ENCODE measurements at regions not wholly inside any gene's neighbourhood (a gene's known extent, or its start where the extent isn't known, plus 50 kb on each side); places are given as distances from the start of the nearest gene placed in this dataset.

GRCh38 chr18:38963943-38964660 is 1398.5 kb upstream of the CELF4 start:
- no peak overlapping the region for H3K4me3 ChIP-seq (ENCODE audit: low read depth, low read length)
- no peaks in the 10 kb centered on the region for H3K36me3 ChIP-seq (ENCODE audit: control insufficient read depth, insufficient read depth, low read length)
- DNase-seq (ENCODE audit: low read depth): no peak
- H3K27me3 ChIP-seq (ENCODE audit: control insufficient read depth, insufficient read depth, low read length): no peaks in the 10 kb centered on the region
- TF ChIP-seq CTCF (IDR thresholded peaks at IDR 0.05; ENCODE audit: insufficient read depth, low read length, poor library complexity, severe bottlenecking): no peak

- TF ChIP-seq CTCF (IDR thresholded peaks at IDR 0.05; ENCODE audit: insufficient read depth, low read length, poor library complexity, severe bottlenecking): no peak
- Histone ChIP-seq H3K27me3 (ENCODE audit: control insufficient read depth, insufficient read depth, low read length) (no peaks in the 10 kb centered on the region), H3K36me3 (ENCODE audit: control insufficient read depth, insufficient read depth, low read length) (no peaks in the 10 kb centered on the region), H3K4me3 (ENCODE audit: low read depth, low read length) (no peak overlapping the region)
- DNase-seq (ENCODE audit: low read depth): no peak
These were observed 1396.3 kb upstream of the CELF4 start for GRCh38 chr18:38961880-38962279.

GRCh38 chr18:38957736-38958135 is 1392.1 kb upstream of the CELF4 start:
- no peak for TF ChIP-seq CTCF (IDR thresholded peaks at IDR 0.05; ENCODE audit: insufficient read depth, low read length, poor library complexity, severe bottlenecking)
- no peak for DNase-seq (ENCODE audit: low read depth)
- no peak overlapping the region for H3K4me3 ChIP-seq (ENCODE audit: low read depth, low read length)
- H3K36me3 ChIP-seq (ENCODE audit: control insufficient read depth, insufficient read depth, low read length): no peaks in the 10 kb centered on the region
- H3K27me3 ChIP-seq (ENCODE audit: control insufficient read depth, insufficient read depth, low read length): no peaks in the 10 kb centered on the region

GRCh38 chr18:38956068-38956467 is 1390.5 kb upstream of the CELF4 start:
- DNase-seq (ENCODE audit: low read depth): no peak
- TF ChIP-seq CTCF (IDR thresholded peaks at IDR 0.05; ENCODE audit: insufficient read depth, low read length, poor library complexity, severe bottlenecking): no peak
- Histone ChIP-seq H3K36me3 (ENCODE audit: control insufficient read depth, insufficient read depth, low read length) (no peaks in the 10 kb centered on the region), H3K27me3 (ENCODE audit: control insufficient read depth, insufficient read depth, low read length) (no peaks in the 10 kb centered on the region), H3K4me3 (ENCODE audit: low read depth, low read length) (no peak overlapping the region)

- no peaks in the 10 kb centered on the region for H3K36me3 ChIP-seq (ENCODE audit: control insufficient read depth, insufficient read depth, low read length)
- DNase-seq (ENCODE audit: low read depth): no peak
- TF ChIP-seq CTCF (IDR thresholded peaks at IDR 0.05; ENCODE audit: insufficient read depth, low read length, poor library complexity, severe bottlenecking): no peak
These were observed 1386.0 kb upstream of the CELF4 start for GRCh38 chr18:38951633-38952032.

GRCh38 chr18:38948436-38948835 is 1382.8 kb upstream of the CELF4 start:
- TF ChIP-seq CTCF (IDR thresholded peaks at IDR 0.05; ENCODE audit: insufficient read depth, low read length, poor library complexity, severe bottlenecking): no peak
- no peaks in the 10 kb centered on the region for H3K36me3 ChIP-seq (ENCODE audit: control insufficient read depth, insufficient read depth, low read length)
- H3K27me3 ChIP-seq (ENCODE audit: control insufficient read depth, insufficient read depth, low read length): no peaks in the 10 kb centered on the region
- H3K4me3 ChIP-seq (ENCODE audit: low read depth, low read length): no peak overlapping the region
- no peak for DNase-seq (ENCODE audit: low read depth)

More at GRCh38 chr18:38951633-38952032, 1386.0 kb upstream of the CELF4 start:
- no peak overlapping the region for H3K4me3 ChIP-seq (ENCODE audit: low read depth, low read length)
- no peaks in the 10 kb centered on the region for H3K27me3 ChIP-seq (ENCODE audit: control insufficient read depth, insufficient read depth, low read length)

Data from kidney epithelial cell (primary cell).